ENCODE measurements at regions not wholly inside any gene's neighbourhood (a gene's known extent, or its start where the extent isn't known, plus 50 kb on each side); places are given as distances from the start of the nearest gene placed in this dataset.

DNA sequence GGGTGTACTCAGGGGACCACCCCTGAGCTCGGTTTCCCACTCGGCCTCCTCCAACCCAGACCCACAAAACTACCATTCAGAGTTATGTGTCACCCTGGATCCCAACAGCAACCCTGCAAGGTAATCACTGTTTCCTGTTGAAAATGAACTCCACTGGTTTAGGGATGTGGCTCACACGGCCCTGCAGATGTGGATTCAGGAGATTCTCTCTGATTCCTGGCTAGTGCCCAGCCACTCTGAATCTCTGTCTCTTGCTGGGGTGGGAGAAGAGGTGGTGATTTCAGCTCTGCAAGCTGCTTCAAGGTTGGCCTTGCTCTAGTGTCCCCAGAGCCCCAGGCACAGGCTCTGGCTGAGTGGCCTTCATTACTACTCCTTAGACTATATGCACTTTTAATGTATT lies 1231.6 kb downstream of the TBC1D22A start:
- no peak for TF ChIP-seq EZH2 (IDR thresholded peaks at IDR 0.05)
- TF ChIP-seq POLR2AphosphoS5 (IDR thresholded peaks at IDR 0.05; ENCODE audit: borderline replicate concordance, low read depth, low read length), result no peak
- TF ChIP-seq FOXP2 (optimal IDR thresholded peaks at IDR 0.05; ENCODE audit: control extremely low read depth, extremely low read length, insufficient read depth), result no peak
